Omental fat pad (tissue), 3 donors: ENCODE measurements at regions not wholly inside any gene's neighbourhood (a gene's known extent, or its start where the extent isn't known, plus 50 kb on each side); places are given as distances from the start of the nearest gene placed in this dataset.
"Not testable (repeated sequence)": the region's sequence is repeated elsewhere in the genome, so short reads cannot be mapped to it uniquely, and the experiment has no call there.

Experiments
- ATAC-seq: fragments of 150-250 bp; one replicate; pipeline ENCODE4 v1.9.1; 2016; ENCODE audit warnings: mild to moderate bottlenecking, moderate library complexity; ENCODE audit not compliant: low FRiP score
- DNase-seq: peaks from one replicate; pipeline ENCODE4 v3.0.0-alpha.2; 2019; ENCODE audit warnings: low spot score
- TF ChIP-seq, protein P1 (sequence below), 3 donors: fragments of 450-650 bp; IDR thresholded peaks; one replicate each; pipeline ENCODE4 v1.5.1; 2016 to 2017; ENCODE audit warnings: antibody characterized with exemption in 3 of 3, mild to moderate bottlenecking in 3 of 3, moderate library complexity in 2 of 3

DNA sequence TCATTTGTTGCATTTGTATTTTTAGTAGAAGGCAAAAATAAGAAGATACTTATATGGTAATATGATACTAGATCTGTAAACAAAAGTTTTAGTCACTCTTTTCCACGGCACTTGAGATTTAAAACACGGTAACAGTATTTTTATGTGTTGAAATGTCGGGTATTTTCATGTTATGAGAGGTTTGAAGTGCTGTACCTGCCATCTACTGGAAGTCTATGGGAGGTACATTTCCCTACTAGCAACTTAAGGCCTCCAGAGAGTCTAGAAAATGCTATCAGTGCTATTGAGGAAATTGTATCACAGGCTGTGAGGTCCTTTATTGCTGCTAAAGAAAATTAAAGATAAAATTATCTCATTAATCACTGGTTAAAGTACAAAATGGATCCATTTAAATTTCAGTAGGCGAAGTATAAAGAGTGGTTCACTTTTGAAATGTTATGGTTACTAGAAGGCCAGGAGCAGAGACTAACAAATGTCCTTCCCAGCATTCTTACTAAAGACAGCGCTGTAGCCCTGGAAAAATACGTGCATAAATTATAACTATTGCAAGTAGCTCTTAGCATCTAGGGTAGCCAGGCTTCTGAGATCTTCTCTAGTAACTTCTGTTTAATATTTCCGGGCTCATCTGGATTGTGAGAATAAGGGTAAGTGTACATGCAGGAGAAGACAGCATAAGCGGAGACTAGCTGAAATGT is 77.6 kb upstream of the PRKD1 start:
- ATAC-seq (peak; percentile 64), DNase-seq (no peak)
- TF ChIP-seq, protein P1, sequence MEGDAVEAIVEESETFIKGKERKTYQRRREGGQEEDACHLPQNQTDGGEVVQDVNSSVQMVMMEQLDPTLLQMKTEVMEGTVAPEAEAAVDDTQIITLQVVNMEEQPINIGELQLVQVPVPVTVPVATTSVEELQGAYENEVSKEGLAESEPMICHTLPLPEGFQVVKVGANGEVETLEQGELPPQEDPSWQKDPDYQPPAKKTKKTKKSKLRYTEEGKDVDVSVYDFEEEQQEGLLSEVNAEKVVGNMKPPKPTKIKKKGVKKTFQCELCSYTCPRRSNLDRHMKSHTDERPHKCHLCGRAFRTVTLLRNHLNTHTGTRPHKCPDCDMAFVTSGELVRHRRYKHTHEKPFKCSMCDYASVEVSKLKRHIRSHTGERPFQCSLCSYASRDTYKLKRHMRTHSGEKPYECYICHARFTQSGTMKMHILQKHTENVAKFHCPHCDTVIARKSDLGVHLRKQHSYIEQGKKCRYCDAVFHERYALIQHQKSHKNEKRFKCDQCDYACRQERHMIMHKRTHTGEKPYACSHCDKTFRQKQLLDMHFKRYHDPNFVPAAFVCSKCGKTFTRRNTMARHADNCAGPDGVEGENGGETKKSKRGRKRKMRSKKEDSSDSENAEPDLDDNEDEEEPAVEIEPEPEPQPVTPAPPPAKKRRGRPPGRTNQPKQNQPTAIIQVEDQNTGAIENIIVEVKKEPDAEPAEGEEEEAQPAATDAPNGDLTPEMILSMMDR (IDR thresholded peaks at IDR 0.05) = peak in 2 of 3 donors; percentile 34 to 40

DNA sequence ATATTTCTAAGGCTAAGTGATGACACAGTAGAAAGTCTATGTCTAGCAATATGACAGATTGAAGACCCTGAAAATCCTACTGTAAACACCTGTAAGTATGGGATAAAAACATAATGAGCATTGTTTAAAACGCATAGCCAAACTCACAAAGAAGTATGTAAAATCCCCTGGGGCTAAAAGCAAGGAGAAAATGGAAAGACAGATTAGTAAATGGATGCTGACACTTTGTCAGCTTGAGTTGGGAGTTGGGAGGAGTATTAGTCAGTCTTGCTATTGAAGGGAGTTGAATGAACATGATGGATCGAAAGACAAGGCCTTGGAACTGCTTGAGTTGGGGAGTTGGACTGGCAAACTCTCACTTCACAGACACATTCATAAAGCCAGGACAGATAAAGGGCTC is 79.0 kb upstream of the PRKD1 start:
- TF ChIP-seq, protein P1 (IDR thresholded peaks at IDR 0.05) = no peak
- no peak for ATAC-seq

DNA sequence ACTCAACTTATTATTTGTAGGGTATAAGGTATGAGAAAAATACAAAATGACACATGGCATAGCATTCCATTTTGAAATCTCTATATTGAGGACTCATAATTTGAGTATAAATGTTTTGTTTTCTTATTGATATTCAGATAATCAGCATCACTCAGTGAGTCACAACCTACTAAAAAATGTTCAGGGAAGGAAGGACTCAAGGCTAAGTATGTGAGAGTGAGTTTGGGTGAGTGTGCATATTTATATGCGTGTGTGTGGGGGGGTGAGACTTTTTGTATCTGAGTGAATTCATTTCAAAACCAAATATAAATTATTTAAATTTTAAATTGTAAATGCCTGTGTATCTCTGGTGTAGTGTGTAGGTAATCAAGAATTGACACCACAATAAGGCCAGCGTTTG is 87.8 kb upstream of the PRKD1 start:
- TF ChIP-seq, protein P1 (IDR thresholded peaks at IDR 0.05) = no peak
- DNase-seq (no peak), ATAC-seq (no peak)

More for the DNA sequence above, 79.0 kb upstream of the PRKD1 start:
- DNase-seq = no peak

DNA sequence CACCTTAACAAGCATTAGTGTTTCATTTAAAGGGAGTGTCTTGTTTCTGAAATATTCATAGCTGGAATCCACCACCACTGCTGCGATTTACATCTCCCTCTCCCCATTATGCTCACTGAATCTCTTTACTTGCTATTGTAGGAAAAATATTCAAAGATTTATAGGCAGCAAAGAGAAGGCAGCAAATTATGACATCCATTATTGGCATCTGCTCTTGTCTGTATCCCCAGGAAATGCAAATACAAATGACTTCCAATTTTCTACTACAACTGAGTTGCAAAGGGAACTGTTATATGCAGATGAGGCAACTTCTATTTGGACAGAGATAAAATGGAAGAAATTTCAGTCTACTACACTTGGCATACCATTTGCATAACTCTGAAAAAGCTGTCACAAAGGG is 88.4 kb upstream of the PRKD1 start:
- no peak for DNase-seq
- TF ChIP-seq, protein P1 (IDR thresholded peaks at IDR 0.05) = no peak
- no peak for ATAC-seq

DNA sequence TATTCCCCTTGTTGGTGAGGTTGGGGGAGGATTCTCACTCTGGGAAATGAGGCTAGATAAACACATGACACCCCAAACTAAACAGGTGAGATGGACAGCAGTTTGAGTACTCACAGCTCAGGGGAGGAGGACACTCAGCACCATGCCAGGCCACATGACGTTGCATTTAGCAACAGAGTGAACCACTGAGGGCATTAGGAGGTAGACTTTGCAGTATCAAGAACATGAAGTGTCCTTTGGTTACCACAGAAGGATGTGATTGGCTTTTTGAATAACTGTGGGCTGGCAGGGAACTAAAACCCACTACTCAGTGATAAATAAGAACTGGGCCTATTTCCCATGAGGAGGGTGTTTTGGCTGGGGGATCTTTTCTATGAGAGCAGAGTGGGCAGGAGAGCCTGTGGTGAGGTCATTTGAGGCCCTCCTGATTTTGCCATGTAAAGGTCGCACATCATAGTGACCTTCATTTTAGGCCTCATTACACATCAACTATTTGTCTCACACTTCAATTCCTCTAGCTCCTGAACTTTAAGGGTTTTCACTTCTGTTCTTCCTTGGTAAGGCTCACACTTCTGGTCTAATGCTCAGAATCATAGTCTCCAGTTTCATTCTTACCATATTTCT is 89.8 kb upstream of the PRKD1 start:
- DNase-seq = no peak
- no peak for ATAC-seq
- TF ChIP-seq, protein P1 (IDR thresholded peaks at IDR 0.05) = no peak

DNA sequence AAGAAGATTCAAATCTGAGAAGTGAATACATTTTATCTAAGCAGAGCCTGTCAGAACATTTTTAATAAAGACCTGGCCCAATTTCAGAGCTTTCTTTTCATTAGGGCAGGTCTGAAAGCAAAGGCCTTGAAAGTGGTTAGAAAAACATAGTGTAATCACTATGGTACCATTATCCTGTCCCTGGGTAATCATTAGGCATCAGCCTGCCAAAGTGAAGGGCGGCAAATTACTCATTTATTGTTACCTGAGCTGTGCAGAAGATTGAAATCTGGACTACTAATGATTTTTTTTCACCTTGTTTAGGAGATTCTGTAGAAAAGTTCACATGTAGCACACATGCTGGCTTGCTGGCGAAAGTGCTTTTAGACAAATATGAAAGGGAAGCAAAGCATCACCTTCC is 92.6 kb upstream of the PRKD1 start:
- ATAC-seq = no peak
- TF ChIP-seq, protein P1 (IDR thresholded peaks at IDR 0.05) = no peak
- DNase-seq = no peak

DNA sequence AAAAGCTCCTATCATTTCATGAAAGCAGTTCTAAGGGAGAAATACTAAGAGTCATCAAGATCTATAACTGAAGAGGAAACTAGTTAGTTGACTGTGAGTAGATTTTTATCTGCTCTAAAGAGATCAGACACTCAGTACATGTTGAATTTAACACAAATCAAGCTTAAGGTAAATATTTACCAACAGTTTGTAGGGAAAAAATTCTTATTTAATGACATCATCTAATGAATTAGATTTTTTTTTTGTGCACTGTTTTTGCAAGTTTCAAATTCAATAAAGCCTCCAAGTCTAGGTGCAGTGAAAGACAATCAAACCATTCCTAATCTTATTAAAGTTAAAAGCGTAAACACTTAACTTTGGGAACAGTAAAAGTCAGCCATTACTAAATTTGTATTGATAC is 93.0 kb upstream of the PRKD1 start:
- ATAC-seq (no peak), DNase-seq (no peak)
- TF ChIP-seq, protein P1 (IDR thresholded peaks at IDR 0.05) = no peak

DNA sequence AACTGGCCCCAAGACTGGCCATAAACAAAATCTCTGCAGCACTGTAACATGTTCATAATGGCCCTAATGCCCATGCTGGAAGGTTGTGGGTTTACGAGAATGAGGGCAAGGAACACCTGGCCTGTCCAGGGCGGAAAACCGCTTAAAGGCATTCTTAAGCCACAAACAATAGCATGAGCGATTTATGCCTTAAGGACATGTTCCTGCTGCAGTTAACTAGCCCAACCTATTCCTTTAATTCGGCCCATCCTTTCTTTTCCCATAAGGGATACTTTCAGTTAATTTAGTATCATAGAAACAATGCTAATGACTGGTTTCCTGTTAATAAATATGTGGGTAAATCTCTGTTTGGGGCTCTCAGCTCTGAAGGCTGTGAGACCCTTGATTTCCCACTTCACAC is 95.7 kb upstream of the PRKD1 start:
- ATAC-seq, DNase-seq: not testable (repeated sequence)
